Lung (tissue), 11 donors: ENCODE measurements at regions not wholly inside any gene's neighbourhood (a gene's known extent, or its start where the extent isn't known, plus 50 kb on each side); places are given as distances from the start of the nearest gene placed in this dataset.

Source experiments
- ATAC-seq: fragments of 200-7000 bp; cut with Tn5 transposase; one replicate; pipeline ENCODE4 v1.9.1; 2020; ENCODE audit warnings: moderate number of reproducible peaks; ENCODE audit not compliant: insufficient read depth, low FRiP score
- DNase-seq, 3 donors: peaks; one replicate each; pipeline ENCODE4 v3.0.0-alpha.2; 2013 to 2017
- H3K27ac ChIP-seq, 2 donors: one replicate each; pipeline ENCODE4 v1.5.1; 2013; ENCODE audit warnings: mild to moderate bottlenecking in 2 of 2, moderate library complexity in 2 of 2, control low read depth in 1 of 2, inconsistent platforms in 1 of 2, low read depth in 1 of 2, low read length in 1 of 2
- H3K27me3 ChIP-seq, 3 donors: one replicate each; pipeline ENCODE4 v1.5.1; 2013; ENCODE audit warnings: low read length in 2 of 3; ENCODE audit not compliant: control insufficient read depth in 3 of 3, insufficient read depth in 3 of 3
- H3K36me3 ChIP-seq, 4 donors: one replicate each; pipeline ENCODE4 v1.5.1; 2013; ENCODE audit warnings: low read length in 4 of 4, mild to moderate bottlenecking in 1 of 4, moderate library complexity in 1 of 4; ENCODE audit not compliant: control insufficient read depth in 4 of 4, insufficient read depth in 4 of 4
- H3K4me1 ChIP-seq, 5 donors: one replicate each; pipeline ENCODE4 v1.5.1; 2013; ENCODE audit warnings: low read length in 5 of 5, mild to moderate bottlenecking in 2 of 5, moderate library complexity in 1 of 5; ENCODE audit not compliant: control insufficient read depth in 5 of 5, insufficient read depth in 5 of 5
- H3K4me3 ChIP-seq: one replicate; pipeline ENCODE4 v1.5.1; 2013; ENCODE audit warnings: mild to moderate bottlenecking, control low read depth, moderate library complexity
- H3K9ac ChIP-seq, 2 donors: one replicate each; pipeline ENCODE4 v1.5.1; 2013; ENCODE audit warnings: low read length in 2 of 2, control low read depth in 1 of 2; ENCODE audit not compliant: insufficient read depth in 1 of 2
- H3K9me3 ChIP-seq, 4 donors: one replicate each; pipeline ENCODE4 v1.5.1; 2013; ENCODE audit warnings: low read length in 3 of 4, mild to moderate bottlenecking in 1 of 4, moderate library complexity in 1 of 4; ENCODE audit not compliant: control insufficient read depth in 4 of 4, insufficient read depth in 3 of 4
- WGBS, 2 donors: extraction: QIAGEN DNeasy Blood & Tissue Kit; methylation state at CpG; one replicate each; pipeline ENCODE4 v1.1.7; 2013; 5-methylcytosine and 5-hydroxymethylcytosine counted together
- TF ChIP-seq, protein P1 (sequence below): IDR thresholded peaks from 2 replicates; pipeline ENCODE4 v1.5.1; 2012; ENCODE audit warnings: mild to moderate bottlenecking; ENCODE audit errors: control extremely low read depth, extremely low read depth
- donor health status: control.
- donor health status: control.
- donor health status: Bipolar disorder and iron deficiency.
- donor health status: healthy.
- donor health status: DM: yes; HTN: yes; CAD: no.

DNA sequence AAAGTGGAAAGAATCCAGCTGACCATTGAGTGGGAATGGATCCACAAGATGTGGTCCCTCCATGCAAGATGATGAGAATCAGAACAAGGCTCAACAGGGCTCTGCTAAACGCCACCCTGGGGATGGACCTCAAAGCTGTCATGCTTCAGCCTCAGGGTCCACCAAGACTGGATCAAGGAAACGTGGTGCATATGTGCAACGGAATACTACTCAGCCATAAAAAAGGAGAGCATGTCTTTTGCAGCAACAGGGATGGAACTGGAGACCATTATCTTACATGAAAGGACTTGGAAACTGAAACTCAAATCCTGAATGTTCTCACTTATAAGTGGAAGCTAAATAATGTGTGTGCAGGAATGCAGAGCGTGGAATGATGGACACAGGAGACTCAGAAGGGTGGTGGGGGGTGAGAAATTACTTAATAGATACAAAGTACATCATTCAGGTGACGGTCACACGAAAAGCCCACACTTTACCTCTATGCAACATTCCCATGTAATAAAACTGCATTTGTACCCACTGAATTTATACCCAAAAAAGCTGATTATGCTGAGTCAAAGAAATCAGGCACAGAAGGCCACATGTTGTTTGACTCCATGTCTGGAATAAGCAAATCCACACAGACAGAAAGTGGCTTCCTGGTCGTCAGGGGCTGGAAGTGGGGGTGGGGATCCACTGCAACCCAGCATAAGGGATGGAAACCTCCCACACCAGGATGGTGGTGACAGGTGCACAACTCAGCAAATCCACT lies 116.1 kb downstream of the SHANK2 start:
- H3K4me1 ChIP-seq, result peaks cover 0 to 6% (median 0%) of the 10 kb centered on the region in 5 donors
- ATAC-seq (no peak), DNase-seq (no peak)
- WGBS, 2 donors, result 90 to 91% methylated on average over 7 of the region's 7 CpGs
- H3K9ac ChIP-seq, result no peak overlapping the region
- peaks cover 0 to 2% (median 0%) of the 10 kb centered on the region in 4 donors for H3K9me3 ChIP-seq
- no peaks in the 10 kb centered on the region for H3K36me3 ChIP-seq
- no peak overlapping the region for H3K4me3 ChIP-seq
- no peaks in the 10 kb centered on the region for H3K27me3 ChIP-seq
- H3K27ac ChIP-seq, result no peak overlapping the region
- TF ChIP-seq, protein P1, sequence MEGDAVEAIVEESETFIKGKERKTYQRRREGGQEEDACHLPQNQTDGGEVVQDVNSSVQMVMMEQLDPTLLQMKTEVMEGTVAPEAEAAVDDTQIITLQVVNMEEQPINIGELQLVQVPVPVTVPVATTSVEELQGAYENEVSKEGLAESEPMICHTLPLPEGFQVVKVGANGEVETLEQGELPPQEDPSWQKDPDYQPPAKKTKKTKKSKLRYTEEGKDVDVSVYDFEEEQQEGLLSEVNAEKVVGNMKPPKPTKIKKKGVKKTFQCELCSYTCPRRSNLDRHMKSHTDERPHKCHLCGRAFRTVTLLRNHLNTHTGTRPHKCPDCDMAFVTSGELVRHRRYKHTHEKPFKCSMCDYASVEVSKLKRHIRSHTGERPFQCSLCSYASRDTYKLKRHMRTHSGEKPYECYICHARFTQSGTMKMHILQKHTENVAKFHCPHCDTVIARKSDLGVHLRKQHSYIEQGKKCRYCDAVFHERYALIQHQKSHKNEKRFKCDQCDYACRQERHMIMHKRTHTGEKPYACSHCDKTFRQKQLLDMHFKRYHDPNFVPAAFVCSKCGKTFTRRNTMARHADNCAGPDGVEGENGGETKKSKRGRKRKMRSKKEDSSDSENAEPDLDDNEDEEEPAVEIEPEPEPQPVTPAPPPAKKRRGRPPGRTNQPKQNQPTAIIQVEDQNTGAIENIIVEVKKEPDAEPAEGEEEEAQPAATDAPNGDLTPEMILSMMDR, result no peak

GRCh38 chr11:71135112-71135511 lies 117.3 kb downstream of the SHANK2 start:
- no peak overlapping the region for H3K27ac ChIP-seq

GRCh38 chr11:71133946-71134345 lies 118.4 kb downstream of the SHANK2 start:
- ATAC-seq (no peak), DNase-seq (no peak)
- TF ChIP-seq, protein P1, result no peak
- H3K4me1 ChIP-seq, result no peaks in the 10 kb centered on the region
- H3K36me3 ChIP-seq, result no peaks in the 10 kb centered on the region
- no peaks in the 10 kb centered on the region for H3K27me3 ChIP-seq
- H3K27ac ChIP-seq, result no peak overlapping the region
- no peak overlapping the region for H3K9ac ChIP-seq
- peaks cover 0 to 2% (median 0%) of the 10 kb centered on the region in 4 donors for H3K9me3 ChIP-seq
- WGBS, 2 donors, result 72 to 77% methylated on average over 9 of the region's 9 CpGs
- no peak overlapping the region for H3K4me3 ChIP-seq

More at GRCh38 chr11:71135112-71135511, 117.3 kb downstream of the SHANK2 start:
- no peak for ATAC-seq
- Histone ChIP-seq H3K9ac (no peak overlapping the region), H3K27me3 (no peaks in the 10 kb centered on the region), H3K36me3 (no peaks in the 10 kb centered on the region), H3K4me1 (peaks cover 0 to 3% (median 0%) of the 10 kb centered on the region in 5 donors), H3K4me3 (no peak overlapping the region), H3K9me3 (peaks cover 0 to 2% (median 0%) of the 10 kb centered on the region in 4 donors)
- no peak for DNase-seq
- TF ChIP-seq, protein P1, result no peak
- WGBS, 2 donors, result 93 to 96% methylated on average over 6 of the region's 6 CpGs
